ENCODE measurements at regions not wholly inside any gene's neighbourhood (a gene's known extent, or its start where the extent isn't known, plus 50 kb on each side); places are given as distances from the start of the nearest gene placed in this dataset.

DNA sequence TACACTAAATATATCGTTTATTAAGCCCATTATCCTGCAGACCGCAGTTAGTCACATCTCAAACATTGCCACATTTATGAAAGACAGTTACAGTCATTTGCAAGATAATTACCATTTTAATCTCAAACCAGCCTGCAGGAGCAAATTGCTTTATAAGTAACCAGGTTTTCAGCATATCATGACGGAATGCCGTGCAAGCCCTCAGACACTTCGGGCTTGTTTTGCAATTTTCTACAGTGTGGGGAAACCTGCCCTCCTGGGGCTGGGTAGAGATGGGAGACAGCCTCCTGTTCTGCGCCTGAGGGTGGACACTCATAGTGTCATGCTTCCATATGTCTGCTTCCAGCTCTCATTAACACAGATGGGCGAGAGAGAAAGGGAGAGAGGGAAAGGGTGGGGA, 563.9 kb downstream of the NPHP4 start:
- H3K4me1 ChIP-seq (ENCODE audit: control insufficient read depth, insufficient read depth, low read length) = no peaks in the 10 kb centered on the region
- H3K4me3 ChIP-seq (ENCODE audit: low read length) = no peak overlapping the region
- no peaks in the 10 kb centered on the region for H3K9me3 ChIP-seq (replicated peaks; ENCODE audit: control insufficient read depth, low read depth, low read length)
- no peak for DNase-seq
- H3K36me3 ChIP-seq (ENCODE audit: control insufficient read depth, insufficient read depth, low read length) = no peaks in the 10 kb centered on the region
- H3K27ac ChIP-seq (ENCODE audit: low read length) = no peak overlapping the region
- 77% methylated on average over 2 of the region's 7 CpGs for WGBS (ENCODE audit: insufficient coverage)
- peaks cover 45% of the 10 kb centered on the region for H3K27me3 ChIP-seq (ENCODE audit: control insufficient read depth, insufficient read depth, low read length)

- no peaks in the 10 kb centered on the region for H3K9me3 ChIP-seq (replicated peaks; ENCODE audit: control insufficient read depth, low read depth, low read length)
- no peak overlapping the region for H3K27ac ChIP-seq (ENCODE audit: low read length)
- H3K4me3 ChIP-seq (ENCODE audit: low read length) = no peak overlapping the region
- peaks cover 3% of the 10 kb centered on the region for H3K4me1 ChIP-seq (ENCODE audit: control insufficient read depth, insufficient read depth, low read length)
- H3K27me3 ChIP-seq (ENCODE audit: control insufficient read depth, insufficient read depth, low read length) = peaks cover 49% of the 10 kb centered on the region
- H3K36me3 ChIP-seq (ENCODE audit: control insufficient read depth, insufficient read depth, low read length) = no peaks in the 10 kb centered on the region
- DNase-seq = no peak
- WGBS (ENCODE audit: insufficient coverage) = 74% methylated on average over 5 of the region's 9 CpGs
Observed at GRCh38 chr1:5427026-5427613, 565.1 kb downstream of the NPHP4 start.

DNA sequence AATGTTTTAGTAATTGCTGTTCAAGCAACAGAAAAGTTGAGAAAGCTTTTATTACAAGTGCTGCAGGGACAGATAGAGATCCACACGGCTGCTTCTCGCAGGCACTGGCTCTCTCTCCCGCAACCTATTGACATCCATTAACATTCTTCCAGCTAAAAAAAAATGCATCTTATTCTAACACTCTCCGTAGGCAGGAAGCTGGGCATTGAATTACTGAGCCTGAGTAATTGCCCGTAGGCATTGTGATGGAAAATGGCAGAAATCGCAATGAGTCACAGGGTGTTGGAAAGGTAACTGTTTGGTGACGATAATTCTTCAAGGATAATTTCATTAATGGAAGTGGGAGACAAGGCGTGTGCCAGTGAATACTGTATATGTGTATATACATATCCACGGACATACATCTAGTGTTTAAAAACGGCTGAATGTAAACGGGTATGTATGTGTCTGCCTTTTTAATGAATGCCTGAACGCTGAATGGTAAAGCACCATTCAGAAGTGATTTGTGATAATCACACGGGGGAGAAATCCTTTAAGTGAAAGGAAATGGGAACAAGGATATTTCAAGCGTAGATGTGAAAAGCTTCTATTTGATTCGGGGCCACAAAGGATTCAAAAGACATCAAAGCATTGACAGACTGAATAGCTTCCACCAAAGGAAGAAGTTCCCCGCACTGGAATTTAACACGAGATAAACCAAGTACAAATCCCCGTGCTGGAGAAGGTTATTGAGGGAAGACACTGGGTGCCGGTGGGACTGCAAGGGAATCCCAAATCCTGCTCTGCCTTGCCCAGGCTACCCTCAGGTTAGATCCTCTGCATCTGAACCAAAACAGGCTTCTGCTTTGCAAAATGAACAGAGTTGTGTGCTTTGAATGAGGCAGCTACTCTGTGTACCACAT, 567.2 kb downstream of the NPHP4 start:
- peaks cover 46% of the 10 kb centered on the region for H3K27me3 ChIP-seq (ENCODE audit: control insufficient read depth, insufficient read depth, low read length)

GRCh38 chr1:5423109-5423508, 569.1 kb downstream of the NPHP4 start:
- H3K4me1 ChIP-seq (ENCODE audit: control insufficient read depth, insufficient read depth, low read length) = peaks cover 3% of the 10 kb centered on the region
- 22% methylated on average over 5 of the region's 10 CpGs for WGBS (ENCODE audit: insufficient coverage)
- no peaks in the 10 kb centered on the region for H3K36me3 ChIP-seq (ENCODE audit: control insufficient read depth, insufficient read depth, low read length)
- H3K4me3 ChIP-seq (ENCODE audit: low read length) = no peak overlapping the region
- peak; percentile 8 for DNase-seq
- peaks cover 49% of the 10 kb centered on the region for H3K27me3 ChIP-seq (ENCODE audit: control insufficient read depth, insufficient read depth, low read length)
- no peaks in the 10 kb centered on the region for H3K9me3 ChIP-seq (replicated peaks; ENCODE audit: control insufficient read depth, low read depth, low read length)
- H3K27ac ChIP-seq (ENCODE audit: low read length) = no peak overlapping the region

More for the DNA sequence above, 567.2 kb downstream of the NPHP4 start:
- H3K4me3 ChIP-seq (ENCODE audit: low read length) = no peak overlapping the region
- H3K9me3 ChIP-seq (replicated peaks; ENCODE audit: control insufficient read depth, low read depth, low read length) = no peaks in the 10 kb centered on the region
- H3K36me3 ChIP-seq (ENCODE audit: control insufficient read depth, insufficient read depth, low read length) = no peaks in the 10 kb centered on the region
- 31% methylated on average over 8 of the region's 19 CpGs for WGBS (ENCODE audit: insufficient coverage)
- no peak overlapping the region for H3K27ac ChIP-seq (ENCODE audit: low read length)
- DNase-seq = no peak
- H3K4me1 ChIP-seq (ENCODE audit: control insufficient read depth, insufficient read depth, low read length) = peaks cover 3% of the 10 kb centered on the region

GRCh38 chr1:5419501-5419900, 572.7 kb downstream of the NPHP4 start:
- H3K4me3 ChIP-seq (ENCODE audit: low read length) = no peak overlapping the region
- H3K27ac ChIP-seq (ENCODE audit: low read length) = no peak overlapping the region
- no peaks in the 10 kb centered on the region for H3K36me3 ChIP-seq (ENCODE audit: control insufficient read depth, insufficient read depth, low read length)
- H3K27me3 ChIP-seq (ENCODE audit: control insufficient read depth, insufficient read depth, low read length) = peaks cover 27% of the 10 kb centered on the region
- peaks cover 3% of the 10 kb centered on the region for H3K4me1 ChIP-seq (ENCODE audit: control insufficient read depth, insufficient read depth, low read length)
- H3K9me3 ChIP-seq (replicated peaks; ENCODE audit: control insufficient read depth, low read depth, low read length) = no peaks in the 10 kb centered on the region
- 74% methylated on average over 4 of the region's 4 CpGs for WGBS (ENCODE audit: insufficient coverage)
- no peak for DNase-seq

DNA sequence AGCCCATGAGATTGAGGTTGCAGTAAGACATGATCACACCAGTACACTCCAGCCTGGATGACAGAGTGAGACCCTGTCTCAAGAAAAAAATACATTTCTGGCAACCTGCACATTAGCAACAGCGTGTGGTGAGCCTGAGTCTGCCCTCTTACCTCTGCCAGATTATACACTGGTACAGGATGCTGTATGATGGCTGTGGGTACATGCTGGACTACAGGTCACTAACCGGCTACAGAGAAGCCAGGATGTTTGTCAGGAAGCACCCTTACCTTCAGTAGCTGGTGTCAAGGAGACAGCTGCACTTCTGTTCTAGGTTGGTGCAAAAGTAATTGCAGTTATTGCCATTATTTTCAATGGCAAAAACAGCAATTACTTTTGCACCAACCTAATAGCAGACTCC, 575.7 kb downstream of the NPHP4 start:
- 57% methylated on average over 1 of the region's 2 CpGs for WGBS (ENCODE audit: insufficient coverage)
- Histone ChIP-seq H3K36me3 (ENCODE audit: control insufficient read depth, insufficient read depth, low read length) (no peaks in the 10 kb centered on the region), H3K4me1 (ENCODE audit: control insufficient read depth, insufficient read depth, low read length) (no peaks in the 10 kb centered on the region), H3K9me3 (replicated peaks; ENCODE audit: control insufficient read depth, low read depth, low read length) (no peaks in the 10 kb centered on the region), H3K4me3 (ENCODE audit: low read length) (no peak overlapping the region), H3K27me3 (ENCODE audit: control insufficient read depth, insufficient read depth, low read length) (peaks cover 2% of the 10 kb centered on the region), H3K27ac (ENCODE audit: low read length) (no peak overlapping the region)
- DNase-seq = no peak

DNA sequence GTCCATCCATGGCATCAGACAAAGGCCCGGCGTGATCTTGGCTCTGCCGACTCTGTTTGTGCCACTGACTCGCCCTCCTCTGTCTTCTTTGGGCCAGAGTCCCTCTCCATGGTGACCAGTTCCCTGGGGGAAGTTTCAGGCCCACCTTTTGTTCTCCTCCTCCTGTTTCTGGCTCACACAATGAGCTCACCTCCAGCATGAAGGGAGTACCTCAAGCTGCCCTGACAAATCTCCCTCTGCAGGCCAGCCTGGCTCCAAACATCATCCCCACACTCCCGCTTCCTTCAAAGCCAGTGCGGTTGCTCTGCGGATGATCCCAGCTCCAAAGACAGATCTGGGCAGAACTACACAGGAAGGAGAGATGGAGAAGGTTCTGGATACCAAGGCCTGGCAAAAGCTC, 576.6 kb downstream of the NPHP4 start:
- peaks cover 2% of the 10 kb centered on the region for H3K27me3 ChIP-seq (ENCODE audit: control insufficient read depth, insufficient read depth, low read length)
- H3K9me3 ChIP-seq (replicated peaks; ENCODE audit: control insufficient read depth, low read depth, low read length) = no peaks in the 10 kb centered on the region
- H3K27ac ChIP-seq (ENCODE audit: low read length) = no peak overlapping the region
- no peaks in the 10 kb centered on the region for H3K4me1 ChIP-seq (ENCODE audit: control insufficient read depth, insufficient read depth, low read length)
- DNase-seq = no peak
- 78% methylated on average over 5 of the region's 7 CpGs for whole genome bisulfite sequencing (ENCODE audit: insufficient coverage)
- no peaks in the 10 kb centered on the region for H3K36me3 ChIP-seq (ENCODE audit: control insufficient read depth, insufficient read depth, low read length)
- H3K4me3 ChIP-seq (ENCODE audit: low read length) = no peak overlapping the region

- no peaks in the 10 kb centered on the region for H3K36me3 ChIP-seq (ENCODE audit: control insufficient read depth, insufficient read depth, low read length)
- H3K4me3 ChIP-seq (ENCODE audit: low read length) = no peak overlapping the region
- 33% methylated on average over 1 of the region's 4 CpGs for WGBS (ENCODE audit: insufficient coverage)
- no peaks in the 10 kb centered on the region for H3K9me3 ChIP-seq (replicated peaks; ENCODE audit: control insufficient read depth, low read depth, low read length)
- no peak overlapping the region for H3K27ac ChIP-seq (ENCODE audit: low read length)
- H3K27me3 ChIP-seq (ENCODE audit: control insufficient read depth, insufficient read depth, low read length) = no peaks in the 10 kb centered on the region
- H3K4me1 ChIP-seq (ENCODE audit: control insufficient read depth, insufficient read depth, low read length) = no peaks in the 10 kb centered on the region
- no peak for DNase-seq
Observed at GRCh38 chr1:5410652-5411051, 581.6 kb downstream of the NPHP4 start.

GRCh38 chr1:5408401-5408800, 583.8 kb downstream of the NPHP4 start:
- 83% methylated on average over 1 of the region's 1 CpG for WGBS (ENCODE audit: insufficient coverage)
- DNase-seq = peak; percentile 10
- Histone ChIP-seq H3K9me3 (replicated peaks; ENCODE audit: control insufficient read depth, low read depth, low read length) (no peaks in the 10 kb centered on the region), H3K27me3 (ENCODE audit: control insufficient read depth, insufficient read depth, low read length) (no peaks in the 10 kb centered on the region), H3K4me3 (ENCODE audit: low read length) (no peak overlapping the region), H3K27ac (ENCODE audit: low read length) (no peak overlapping the region), H3K4me1 (ENCODE audit: control insufficient read depth, insufficient read depth, low read length) (no peaks in the 10 kb centered on the region), H3K36me3 (ENCODE audit: control insufficient read depth, insufficient read depth, low read length) (no peaks in the 10 kb centered on the region)

DNA sequence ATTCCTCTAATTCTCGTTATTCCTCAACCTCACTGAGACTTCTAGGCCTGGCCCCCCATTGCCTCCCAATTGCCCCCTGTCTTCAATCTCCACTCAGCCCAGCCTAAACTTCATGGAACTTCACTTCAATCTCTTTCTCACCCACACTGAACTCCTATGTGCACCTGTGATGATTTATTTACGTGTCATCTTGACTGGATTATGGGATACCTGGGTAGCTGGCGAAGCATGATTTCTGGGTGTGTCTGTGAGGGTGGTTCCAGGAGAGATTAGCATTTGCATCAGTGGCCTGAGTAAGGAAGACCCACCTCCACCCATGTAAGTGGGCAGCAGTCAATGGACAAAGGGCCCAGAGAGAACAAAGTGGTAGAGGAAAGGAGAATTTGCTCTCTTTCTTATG, 587.0 kb downstream of the NPHP4 start:
- Histone ChIP-seq H3K9me3 (replicated peaks; ENCODE audit: control insufficient read depth, low read depth, low read length) (no peaks in the 10 kb centered on the region), H3K27ac (ENCODE audit: low read length) (no peak overlapping the region), H3K36me3 (ENCODE audit: control insufficient read depth, insufficient read depth, low read length) (no peaks in the 10 kb centered on the region), H3K4me3 (ENCODE audit: low read length) (no peak overlapping the region), H3K27me3 (ENCODE audit: control insufficient read depth, insufficient read depth, low read length) (no peaks in the 10 kb centered on the region), H3K4me1 (ENCODE audit: control insufficient read depth, insufficient read depth, low read length) (no peaks in the 10 kb centered on the region)
- WGBS (ENCODE audit: insufficient coverage) = 75% methylated on average over 1 of the region's 3 CpGs
- DNase-seq = no peak
